Vagina (tissue), 2 donors: ENCODE measurements at regions not wholly inside any gene's neighbourhood (a gene's known extent, or its start where the extent isn't known, plus 50 kb on each side); places are given as distances from the start of the nearest gene placed in this dataset.

ENCODE experiments used
- DNase-seq, 2 donors: peaks; one replicate each; pipeline ENCODE4 v3.0.0-alpha.2; 2017; ENCODE audit errors: extremely low spot score in 2 of 2
- H3K27ac ChIP-seq: fragments of 200-600 bp; sonication (generic); one replicate; pipeline ENCODE4 v1.5.1; 2019
- H3K27me3 ChIP-seq: fragments of 200-600 bp; sonication (generic); one replicate; pipeline ENCODE4 v1.5.1; 2019
- H3K36me3 ChIP-seq, 2 donors: fragments of 200-600 bp; sonication (generic); one replicate each; pipeline ENCODE4 v1.5.1; 2017 to 2019
- H3K4me1 ChIP-seq: fragments of 200-600 bp; sonication (generic); one replicate; pipeline ENCODE4 v1.5.1; 2019
- H3K4me3 ChIP-seq, 2 donors: fragments of 200-600 bp; sonication (generic); 1 replicate in 1 of 2; 2 replicates in 1 of 2; pipeline ENCODE4 v1.5.1; 2016 to 2019
- H3K9me3 ChIP-seq: fragments of 200-600 bp; sonication (generic); one replicate; pipeline ENCODE4 v1.5.1; 2019
- CTCF ChIP-seq, 3 experiments: fragments of 450-650 bp in 2 of 3; fragments of 200-600 bp in 1 of 3; sonication (generic) in 1 of 3; IDR thresholded peaks; one replicate each; pipeline ENCODE4 v1.5.1; 2017 to 2019; ENCODE audit warnings: antibody characterized with exemption in 3 of 3, mild to moderate bottlenecking in 2 of 3, moderate library complexity in 2 of 3
- POLR2A ChIP-seq, 2 donors: fragments of 450-650 bp; IDR thresholded peaks; one replicate each; pipeline ENCODE4 v1.6.1; 2017; ENCODE audit warnings: antibody characterized with exemption in 2 of 2, mild to moderate bottlenecking in 2 of 2, moderate library complexity in 2 of 2
- POLR2AphosphoS5 ChIP-seq, 2 donors: sonication (generic); formaldehyde crosslinking; IDR thresholded peaks; one replicate each; pipeline ENCODE4 v1.9.0; 2017; ENCODE audit warnings: antibody characterized with exemption in 2 of 2, mild to moderate bottlenecking in 2 of 2, low read depth in 1 of 2; ENCODE audit not compliant: insufficient read depth in 1 of 2
- intact Hi-C: fragments of 100-400 bp; cut with DNase I; formaldehyde crosslinking; loops from one replicate; pipeline ENCODE4 v1.15.1; 2023

GRCh38 chr20:10724449-10725173 lies 50.8 kb upstream of the JAG1 start:
- Histone ChIP-seq H3K36me3 (no peaks in the 10 kb centered on the region), H3K4me1 (no peaks in the 10 kb centered on the region), H3K4me3 (no peak overlapping the region), H3K9me3 (no peaks in the 10 kb centered on the region), H3K27me3 (no peaks in the 10 kb centered on the region), H3K27ac (no peak overlapping the region)
- DNase-seq, result no peak
- TF ChIP-seq POLR2A (IDR thresholded peaks at IDR 0.05) (no peak), POLR2AphosphoS5 (IDR thresholded peaks at IDR 0.05; ENCODE audit: insufficient read depth in 1 of 2, low read depth in 1 of 2) (no peak), CTCF (IDR thresholded peaks at IDR 0.05) (no peak)
- intact Hi-C loops, result no loop called here

GRCh38 chr20:10728873-10729670 lies 55.3 kb upstream of the JAG1 start:
- H3K27me3 ChIP-seq, result no peaks in the 10 kb centered on the region
- no peak for TF ChIP-seq POLR2A (IDR thresholded peaks at IDR 0.05)
- no peak for TF ChIP-seq POLR2AphosphoS5 (IDR thresholded peaks at IDR 0.05; ENCODE audit: insufficient read depth in 1 of 2, low read depth in 1 of 2)
- no peak for TF ChIP-seq CTCF (IDR thresholded peaks at IDR 0.05)
- no peaks in the 10 kb centered on the region for H3K9me3 ChIP-seq
- intact Hi-C loops, result no loop called here
- H3K4me3 ChIP-seq, result no peak overlapping the region
- H3K4me1 ChIP-seq, result no peaks in the 10 kb centered on the region
- H3K27ac ChIP-seq, result no peak overlapping the region
- H3K36me3 ChIP-seq, result no peaks in the 10 kb centered on the region
- no peak for DNase-seq

- Histone ChIP-seq H3K36me3 (no peaks in the 10 kb centered on the region), H3K4me3 (no peak overlapping the region), H3K4me1 (no peaks in the 10 kb centered on the region), H3K27ac (no peak overlapping the region), H3K27me3 (no peaks in the 10 kb centered on the region), H3K9me3 (no peaks in the 10 kb centered on the region)
- TF ChIP-seq CTCF (IDR thresholded peaks at IDR 0.05) (no peak), POLR2A (IDR thresholded peaks at IDR 0.05) (no peak), POLR2AphosphoS5 (IDR thresholded peaks at IDR 0.05; ENCODE audit: insufficient read depth in 1 of 2, low read depth in 1 of 2) (no peak)
- intact Hi-C loops, result no loop called here
- DNase-seq, result no peak
Measured at GRCh38 chr20:10729785-10730184, 56.0 kb upstream of the JAG1 start.

- TF ChIP-seq POLR2AphosphoS5 (IDR thresholded peaks at IDR 0.05; ENCODE audit: insufficient read depth in 1 of 2, low read depth in 1 of 2) (no peak), POLR2A (IDR thresholded peaks at IDR 0.05) (no peak), CTCF (IDR thresholded peaks at IDR 0.05) (no peak)
- H3K27me3 ChIP-seq, result no peaks in the 10 kb centered on the region
- no peaks in the 10 kb centered on the region for H3K36me3 ChIP-seq
- H3K4me3 ChIP-seq, result no peak overlapping the region
- H3K27ac ChIP-seq, result no peak overlapping the region
- intact Hi-C loops, result no loop called here
- DNase-seq, result no peak
- no peaks in the 10 kb centered on the region for H3K9me3 ChIP-seq
- no peaks in the 10 kb centered on the region for H3K4me1 ChIP-seq
Measured at GRCh38 chr20:10730629-10731183, 56.9 kb upstream of the JAG1 start.
